H1 (cell line): ENCODE measurements at regions not wholly inside any gene's neighbourhood (a gene's known extent, or its start where the extent isn't known, plus 50 kb on each side); places are given as distances from the start of the nearest gene placed in this dataset.

Source experiments
- CTCF ChIA-PET: fragments of 300-600 bp; sonication (Branson Sonifier 250); formaldehyde crosslinking; loops from one replicate; lab custom pipeline; 2021; ENCODE audit not compliant: partially characterized antibody; lab: Charles Lee
- POLR2A ChIA-PET: fragments of 300-600 bp; sonication (Branson Sonifier 250); formaldehyde crosslinking; loops from one replicate; lab custom pipeline; 2021; ENCODE audit warnings: inconsistent platforms; ENCODE audit not compliant: partially characterized antibody; lab: Charles Lee
- DNase-seq, 2 experiments: peaks; one replicate each; pipeline versions ENCODE4 v3.0.0 to v3.0.0-alpha.2; 2010 to 2022; ENCODE audit warnings: low spot score in 2 of 2, low read depth in 1 of 2, mixed read lengths in 1 of 2
- FAIRE-seq: peaks from 2 replicates; lab custom pipeline; 2011; peaks lifted over from hg19 to GRCh38; lab: Jason Lieb, UNC
- H2AFZ ChIP-seq: 2 replicates; pipeline ENCODE4 v1.8.1; 2012; ENCODE audit warnings: low read length, inconsistent platforms
- H2AK5ac ChIP-seq: 2 replicates; pipeline ENCODE4 v1.6.1; 2013; ENCODE audit warnings: low read depth, low read length
- H2BK120ac ChIP-seq: replicated peaks from 2 replicates; pipeline ENCODE3; 2013; ENCODE audit warnings: low read depth, low read length, inconsistent platforms
- H2BK12ac ChIP-seq: 2 replicates; pipeline ENCODE4 v1.6.1; 2013; ENCODE audit warnings: low read depth, low read length
- H2BK15ac ChIP-seq: 2 replicates; pipeline ENCODE4 v1.6.1; 2013; ENCODE audit warnings: low read length
- H2BK20ac ChIP-seq: 2 replicates; pipeline ENCODE4 v1.6.1; 2013; ENCODE audit warnings: low read length
- H2BK5ac ChIP-seq: 2 replicates; pipeline ENCODE4 v1.6.1; 2013; ENCODE audit warnings: low read depth, low read length
- H3K14ac ChIP-seq: 2 replicates; pipeline ENCODE4 v1.6.1; 2013; ENCODE audit warnings: inconsistent platforms; ENCODE audit not compliant: insufficient read length
- H3K18ac ChIP-seq: 2 replicates; pipeline ENCODE4 v1.6.1; 2013; ENCODE audit warnings: low read length; ENCODE audit errors: extremely low read depth
- H3K23ac ChIP-seq: 2 replicates; pipeline ENCODE4 v1.6.1; 2013; ENCODE audit warnings: inconsistent platforms; ENCODE audit not compliant: insufficient read length
- H3K23me2 ChIP-seq: 2 replicates; pipeline ENCODE4 v1.6.1; 2013; ENCODE audit warnings: low read depth, low read length
- H3K27ac ChIP-seq: 2 replicates; pipeline ENCODE4 v1.6.1; 2011; ENCODE audit warnings: low read depth, low read length, inconsistent platforms
- H3K27me3 ChIP-seq, 4 experiments: replicated peaks in 1 of 4; 1 replicate in 1 of 4; 2 replicates in 3 of 4; pipeline versions ENCODE4 v1.6.1 to v1.8.1; 2011 to 2013; ENCODE audit warnings: low read length in 3 of 4, mild to moderate bottlenecking in 3 of 4, inconsistent platforms in 2 of 4, mixed read lengths in 2 of 4, moderate library complexity in 1 of 4; ENCODE audit not compliant: control insufficient read depth in 3 of 4, insufficient read depth in 3 of 4; ENCODE audit errors: extremely low read depth in 1 of 4
- H3K36me3 ChIP-seq, 4 experiments: 2 replicates each; pipeline versions ENCODE4 v1.6.1 to v1.8.1; 2011 to 2013; ENCODE audit warnings: mild to moderate bottlenecking in 4 of 4, low read length in 3 of 4, moderate library complexity in 2 of 4, control low read depth in 1 of 4, inconsistent platforms in 1 of 4; ENCODE audit not compliant: insufficient read depth in 4 of 4, control insufficient read depth in 2 of 4
- H3K4ac ChIP-seq: replicated peaks from 2 replicates; pipeline ENCODE3; 2013; ENCODE audit warnings: low read length, low read depth, mixed read lengths, inconsistent platforms; ENCODE audit not compliant: insufficient read length
- H3K4me1 ChIP-seq, 4 experiments: replicated peaks in 1 of 4; 1 replicate in 1 of 4; 2 replicates in 3 of 4; pipeline versions ENCODE4 v1.6.1 to v1.8.1; 2011 to 2013; ENCODE audit warnings: low read length in 3 of 4, inconsistent platforms in 2 of 4, mixed read lengths in 1 of 4; ENCODE audit not compliant: insufficient read depth in 4 of 4, control insufficient read depth in 3 of 4
- H3K4me2 ChIP-seq, 2 experiments: 2 replicates each; pipeline versions ENCODE4 v1.6.1 to v1.8.1; 2011 to 2013; ENCODE audit warnings: low read depth in 2 of 2, low read length in 2 of 2, control low read depth in 1 of 2, inconsistent platforms in 1 of 2, mild to moderate bottlenecking in 1 of 2; ENCODE audit not compliant: insufficient read depth in 1 of 2
- H3K4me3 ChIP-seq, 4 experiments: fragments of 200-600, 300-600 bp in 1 of 4; sonication (generic), shearing (Covaris generic), sonication (Bioruptor Twin) in 1 of 4; 2 replicates each; pipeline versions ENCODE4 v1.5.1 to v1.8.1; 2011 to 2016; ENCODE audit warnings: low read length in 4 of 4, low read depth in 3 of 4, control low read depth in 2 of 4, inconsistent platforms in 2 of 4, mild to moderate bottlenecking in 2 of 4, mixed read lengths in 1 of 4, moderate library complexity in 1 of 4; ENCODE audit not compliant: insufficient read depth in 2 of 4; ENCODE audit errors: extremely low read depth in 1 of 4
- H3K56ac ChIP-seq: replicated peaks from 2 replicates; pipeline ENCODE3; 2013; ENCODE audit warnings: low read depth, mild to moderate bottlenecking, mixed read lengths, low read length, inconsistent platforms; ENCODE audit not compliant: insufficient read length
- H3K79me1 ChIP-seq: 2 replicates; pipeline ENCODE4 v1.6.1; 2013; ENCODE audit warnings: low read depth, low read length, control low read depth
- H3K79me2 ChIP-seq, 2 experiments: 2 replicates each; pipeline versions ENCODE4 v1.6.1 to v1.8.1; 2012 to 2013; ENCODE audit warnings: low read length in 2 of 2, mild to moderate bottlenecking in 2 of 2, inconsistent platforms in 1 of 2; ENCODE audit not compliant: insufficient read depth in 2 of 2, control insufficient read depth in 1 of 2
- H3K9ac ChIP-seq, 4 experiments: replicated peaks in 1 of 4; 1 replicate in 1 of 4; 2 replicates in 3 of 4; pipeline versions ENCODE4 v1.6.1 to v1.8.1; 2011 to 2013; ENCODE audit warnings: low read depth in 3 of 4, low read length in 3 of 4, control low read depth in 2 of 4, mild to moderate bottlenecking in 2 of 4, moderate library complexity in 2 of 4, inconsistent platforms in 1 of 4; ENCODE audit errors: extremely low read depth in 1 of 4
- H3K9me3 ChIP-seq, 2 experiments: 2 replicates each; pipeline versions ENCODE4 v1.6.1 to v1.8.1; 2012 to 2013; ENCODE audit warnings: mild to moderate bottlenecking in 2 of 2, moderate library complexity in 2 of 2, control low read depth in 1 of 2, inconsistent platforms in 1 of 2, low read depth in 1 of 2, low read length in 1 of 2, mixed read lengths in 1 of 2; ENCODE audit not compliant: insufficient read depth in 2 of 2
- H4K20me1 ChIP-seq, 2 experiments: replicated peaks in 1 of 2; 2 replicates each; pipeline versions ENCODE3 to v1.8.1; 2011 to 2013; ENCODE audit warnings: inconsistent platforms in 2 of 2, low read length in 2 of 2, mild to moderate bottlenecking in 1 of 2; ENCODE audit not compliant: insufficient read depth in 2 of 2, control insufficient read depth in 1 of 2
- H4K5ac ChIP-seq: 2 replicates; pipeline ENCODE4 v1.6.1; 2013; ENCODE audit warnings: low read length, low read depth, mixed read lengths, inconsistent platforms; ENCODE audit not compliant: insufficient read length
- H4K8ac ChIP-seq: 2 replicates; pipeline ENCODE4 v1.8.0; 2013; ENCODE audit warnings: mild to moderate bottlenecking, moderate library complexity, low read length, inconsistent platforms; ENCODE audit not compliant: insufficient read depth; ENCODE audit errors: extremely low read depth
- H4K91ac ChIP-seq: replicated peaks from 2 replicates; pipeline ENCODE3; 2013; ENCODE audit warnings: low read length, mixed read lengths, inconsistent platforms; ENCODE audit not compliant: insufficient read length
- BACH1 ChIP-seq: IDR thresholded peaks from 2 replicates; pipeline ENCODE4 v1.6.1; 2012; ENCODE audit warnings: low read length, improper control_type of control experiment
- BCL11A ChIP-seq, 2 experiments: IDR thresholded peaks; one replicate each; pipeline ENCODE4 v1.6.1; 2011; ENCODE audit warnings: low read depth in 2 of 2, low read length in 2 of 2, mild to moderate bottlenecking in 2 of 2
- GABPA ChIP-seq: IDR thresholded peaks from 2 replicates; pipeline ENCODE4 v1.6.1; 2011; ENCODE audit warnings: mild to moderate bottlenecking, low read length, moderate library complexity, borderline replicate concordance; ENCODE audit not compliant: insufficient read depth
- HDAC6 ChIP-seq: IDR thresholded peaks from one replicate; pipeline ENCODE4 v1.7.1; 2012; ENCODE audit warnings: low read depth, mild to moderate bottlenecking, inconsistent platforms, low read length, moderate library complexity
- NANOG ChIP-seq: IDR thresholded peaks from 2 replicates; pipeline ENCODE4 v1.6.1; 2011; ENCODE audit warnings: low read length, low read depth, mild to moderate bottlenecking, inconsistent platforms; ENCODE audit not compliant: insufficient read depth, poor library complexity, severe bottlenecking
- POLR2A ChIP-seq, 2 experiments: IDR thresholded peaks; 1 replicate in 1 of 2; 2 replicates in 1 of 2; pipeline ENCODE4 v1.6.1; 2011; ENCODE audit warnings: low read depth in 2 of 2, low read length in 2 of 2, mild to moderate bottlenecking in 2 of 2; ENCODE audit errors: control extremely low read depth in 1 of 2
- RFX5 ChIP-seq: IDR thresholded peaks from 2 replicates; pipeline ENCODE4 v1.6.1; 2011; ENCODE audit warnings: low read depth, low read length, improper control_type of control experiment, borderline replicate concordance
- SIN3A ChIP-seq, 2 experiments: IDR thresholded peaks in 1 of 2; conservative IDR thresholded peaks in 1 of 2; 2 replicates each; pipeline ENCODE4 v1.6.1; 2011 to 2012; ENCODE audit warnings: low read length in 2 of 2, improper control_type of control experiment in 1 of 2, low read depth in 1 of 2, mild to moderate bottlenecking in 1 of 2
- SIX5 ChIP-seq: IDR thresholded peaks from 2 replicates; pipeline ENCODE4 v1.6.1; 2011; ENCODE audit warnings: mild to moderate bottlenecking, low read depth, low read length
- TAF1 ChIP-seq: IDR thresholded peaks from 2 replicates; pipeline ENCODE4 v1.6.1; 2011; ENCODE audit warnings: mild to moderate bottlenecking, low read depth, low read length
- WGBS, 2 experiments: shearing (Covaris generic) in 1 of 2; methylation state at CpG; one replicate each; pipeline versions ENCODE4 v1.1.6 to v1.1.7; 2013 to 2015; ENCODE audit warnings: low lambda C conversion rate in 2 of 2, mixed read lengths in 2 of 2, inconsistent platforms in 1 of 2, low coverage in 1 of 2, missing lambda C conversion rate in 1 of 2; ENCODE audit not compliant: insufficient replicate concordance in 2 of 2, insufficient coverage in 1 of 2, insufficient read length in 1 of 2; ENCODE audit errors: extremely low coverage in 1 of 2, missing lambda C conversion rate in 1 of 2; 5-methylcytosine and 5-hydroxymethylcytosine counted together
- TF ChIP-seq, protein P1 (sequence below): IDR thresholded peaks from 2 replicates; pipeline ENCODE4 v1.6.1; 2012; ENCODE audit warnings: low read length, inconsistent platforms
- TF ChIP-seq, protein P2 (sequence below): IDR thresholded peaks from 2 replicates; pipeline ENCODE4 v1.6.1; 2011; ENCODE audit warnings: low read depth, mild to moderate bottlenecking, low read length; ENCODE audit not compliant: insufficient read depth

DNA sequence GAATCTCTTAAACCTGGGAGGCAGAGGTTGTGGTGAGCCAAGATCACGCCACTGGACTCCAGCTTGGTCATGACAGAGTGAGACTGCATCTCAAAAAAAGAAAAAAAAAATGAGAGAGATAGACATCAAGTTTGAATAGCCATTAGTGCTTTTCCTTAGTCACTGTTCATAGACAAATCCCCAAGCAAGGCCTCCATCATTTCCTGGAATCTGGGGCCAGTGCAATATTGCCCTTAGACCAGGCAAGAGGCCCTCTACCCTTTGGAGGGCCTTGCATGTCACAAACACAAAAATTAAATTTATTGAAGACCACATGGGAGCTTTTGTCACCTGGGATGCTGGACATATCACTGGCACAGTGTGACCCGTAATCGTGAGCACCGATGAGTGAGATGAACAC, 141.5 kb downstream of the B3GNT2 start:
- DNase-seq (no peak), FAIRE-seq (no peak)
- ChIA-PET POLR2A (interaction anchor here (0.8 kb wide), 1 partner anchor 72 kb away, joined by 3 read pairs; no protein-coding TSS in a partner anchor), CTCF (no interaction called here)
- Histone ChIP-seq H3K18ac (peak overlapping the region; percentile 25; the same call in 1 of the 2 replicates), H2AK5ac (no peak overlapping the region), H3K4me1 (peaks cover 0 to 12% (median 3%) of the 10 kb centered on the region in 4 experiments; a peak in 3 of 7 replicates), H2BK15ac (no peak overlapping the region), H4K91ac (no peak overlapping the region), H4K5ac (no peak overlapping the region), H3K27me3 (no peaks in the 10 kb centered on the region), H4K20me1 (no peaks in the 10 kb centered on the region), H2BK20ac (no peak overlapping the region), H2AFZ (no peak overlapping the region), H3K4me3 (no peak overlapping the region), H2BK120ac (no peak overlapping the region), H3K23ac (no peak overlapping the region), H3K9me3 (no peaks in the 10 kb centered on the region), H4K8ac (no peak overlapping the region), H3K36me3 (no peaks in the 10 kb centered on the region), H3K4ac (no peak overlapping the region), H2BK12ac (no peak overlapping the region), H3K56ac (no peak overlapping the region), H3K79me2 (no peaks in the 10 kb centered on the region), H3K9ac (no peak overlapping the region), H3K14ac (no peak overlapping the region), H3K23me2 (no peaks in the 10 kb centered on the region), H3K79me1 (no peaks in the 10 kb centered on the region), H3K4me2 (no peak overlapping the region), H3K27ac (no peak overlapping the region), H2BK5ac (0 out of 2 replicates have a peak overlapping the region, but pooled peaks have one; percentile 2)
- WGBS, 2 experiments, result 91% methylated on average over 4 of the region's 4 CpGs; no CpG with 5 or more reads in 1 of the 2 experiments
- TF ChIP-seq HDAC6 (no peak), SIN3A (conservative IDR thresholded peaks at IDR 0.05 in 1 of 2, IDR thresholded peaks at IDR 0.05 in 1 of 2; ENCODE audit: low read depth in 1 of 2, low read length in 2 of 2) (no peak), BACH1 (no peak), NANOG (no peak), RFX5 (no peak), SIX5 (no peak), TAF1 (no peak), BCL11A (IDR thresholded peaks at IDR 0.05; ENCODE audit: low read depth in 2 of 2, low read length in 2 of 2) (no peak), POLR2A (IDR thresholded peaks at IDR 0.05; ENCODE audit: control extremely low read depth in 1 of 2, low read depth in 2 of 2, low read length in 2 of 2) (no peak), GABPA (no peak)
- TF ChIP-seq, protein P1, sequence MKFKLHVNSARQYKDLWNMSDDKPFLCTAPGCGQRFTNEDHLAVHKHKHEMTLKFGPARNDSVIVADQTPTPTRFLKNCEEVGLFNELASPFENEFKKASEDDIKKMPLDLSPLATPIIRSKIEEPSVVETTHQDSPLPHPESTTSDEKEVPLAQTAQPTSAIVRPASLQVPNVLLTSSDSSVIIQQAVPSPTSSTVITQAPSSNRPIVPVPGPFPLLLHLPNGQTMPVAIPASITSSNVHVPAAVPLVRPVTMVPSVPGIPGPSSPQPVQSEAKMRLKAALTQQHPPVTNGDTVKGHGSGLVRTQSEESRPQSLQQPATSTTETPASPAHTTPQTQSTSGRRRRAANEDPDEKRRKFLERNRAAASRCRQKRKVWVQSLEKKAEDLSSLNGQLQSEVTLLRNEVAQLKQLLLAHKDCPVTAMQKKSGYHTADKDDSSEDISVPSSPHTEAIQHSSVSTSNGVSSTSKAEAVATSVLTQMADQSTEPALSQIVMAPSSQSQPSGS, result no peak
- TF ChIP-seq, protein P2, sequence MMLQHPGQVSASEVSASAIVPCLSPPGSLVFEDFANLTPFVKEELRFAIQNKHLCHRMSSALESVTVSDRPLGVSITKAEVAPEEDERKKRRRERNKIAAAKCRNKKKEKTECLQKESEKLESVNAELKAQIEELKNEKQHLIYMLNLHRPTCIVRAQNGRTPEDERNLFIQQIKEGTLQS, result no peak
